Stimulated activated memory B cell treated with anti-CD40 and anti-IgM and Interleukin-4, amounts not matched to agents 10 μg/mL and 1 μg/mL and 100 μg/mL, for 72 hours (primary cell): ENCODE measurements at regions not wholly inside any gene's neighbourhood (a gene's known extent, or its start where the extent isn't known, plus 50 kb on each side); places are given as distances from the start of the nearest gene placed in this dataset.
"Not testable (repeated sequence)": the region's sequence is repeated elsewhere in the genome, so short reads cannot be mapped to it uniquely, and the experiment has no call there.

ENCODE experiments used
- ATAC-seq: fragments of 150-1000 bp; cut with Tn5 transposase; 2 replicates; pipeline ENCODE4 v1.10.0; 2021
- H3K27ac Mint-ChIP-seq: one replicate; pipeline ENCODE4 v1.8.0; 2022; ENCODE audit warnings: mild to moderate bottlenecking, mixed read lengths
- H3K27me3 Mint-ChIP-seq: one replicate; pipeline ENCODE4 v1.8.0; 2022; ENCODE audit warnings: mixed read lengths
- H3K36me3 Mint-ChIP-seq: one replicate; pipeline ENCODE4 v1.8.0; 2022; ENCODE audit warnings: mixed read lengths
- H3K4me1 Mint-ChIP-seq: one replicate; pipeline ENCODE4 v1.8.0; 2022; ENCODE audit warnings: mixed read lengths
- H3K4me3 Mint-ChIP-seq: one replicate; pipeline ENCODE4 v1.8.0; 2022; ENCODE audit warnings: mild to moderate bottlenecking, moderate library complexity, mixed read lengths
- H3K9me3 Mint-ChIP-seq: one replicate; pipeline ENCODE4 v1.8.0; 2022; ENCODE audit warnings: mixed read lengths

- no peak for ATAC-seq
- no peak overlapping the region for H3K27ac Mint-ChIP-seq
- peaks cover 10% of the 10 kb centered on the region for H3K9me3 Mint-ChIP-seq
- peaks cover 68% of the 10 kb centered on the region for H3K27me3 Mint-ChIP-seq
- H3K4me1 Mint-ChIP-seq, result no peaks in the 10 kb centered on the region
- H3K36me3 Mint-ChIP-seq, result peaks cover 6% of the 10 kb centered on the region
- no peak overlapping the region for H3K4me3 Mint-ChIP-seq
Measured at GRCh38 chr22:49703505-49703904, 124.2 kb downstream of the BRD1 start.

GRCh38 chr22:49702068-49702397, 125.6 kb downstream of the BRD1 start:
- H3K36me3 Mint-ChIP-seq, result peaks cover 6% of the 10 kb centered on the region
- H3K9me3 Mint-ChIP-seq, result peaks cover 19% of the 10 kb centered on the region
- H3K4me1 Mint-ChIP-seq, result no peaks in the 10 kb centered on the region
- no peak for ATAC-seq
- H3K27ac Mint-ChIP-seq, result no peak overlapping the region
- H3K4me3 Mint-ChIP-seq, result no peak overlapping the region
- peaks cover 53% of the 10 kb centered on the region for H3K27me3 Mint-ChIP-seq

GRCh38 chr22:49701380-49702067, 126.1 kb downstream of the BRD1 start:
- Mint-ChIP-seq H3K4me1 (no peaks in the 10 kb centered on the region), H3K36me3 (peaks cover 6% of the 10 kb centered on the region), H3K27ac (no peak overlapping the region), H3K27me3 (peaks cover 50% of the 10 kb centered on the region), H3K4me3 (no peak overlapping the region), H3K9me3 (peaks cover 20% of the 10 kb centered on the region)
- ATAC-seq, result no peak

GRCh38 chr22:49699928-49700498, 127.7 kb downstream of the BRD1 start:
- ATAC-seq, result no peak
- peaks cover 23% of the 10 kb centered on the region for H3K9me3 Mint-ChIP-seq
- no peak overlapping the region for H3K4me3 Mint-ChIP-seq

GRCh38 chr22:49699476-49699875, 128.2 kb downstream of the BRD1 start:
- ATAC-seq, result peak; percentile 53
- Mint-ChIP-seq H3K27me3 (peaks cover 38% of the 10 kb centered on the region), H3K27ac (no peak overlapping the region), H3K4me1 (no peaks in the 10 kb centered on the region), H3K36me3 (peaks cover 6% of the 10 kb centered on the region), H3K9me3 (peaks cover 23% of the 10 kb centered on the region), H3K4me3 (no peak overlapping the region)

More at GRCh38 chr22:49699928-49700498, 127.7 kb downstream of the BRD1 start:
- Mint-ChIP-seq H3K27me3 (peaks cover 38% of the 10 kb centered on the region), H3K36me3 (peaks cover 6% of the 10 kb centered on the region), H3K4me1 (no peaks in the 10 kb centered on the region), H3K27ac (no peak overlapping the region)

- H3K4me3 Mint-ChIP-seq, ATAC-seq: not testable (repeated sequence)
Measured at GRCh38 chr22:49698616-49699015, 129.1 kb downstream of the BRD1 start.

GRCh38 chr22:49697047-49697446, 130.6 kb downstream of the BRD1 start:
- H3K27me3 Mint-ChIP-seq, result peaks cover 41% of the 10 kb centered on the region
- H3K4me3 Mint-ChIP-seq, result no peak overlapping the region
- no peaks in the 10 kb centered on the region for H3K4me1 Mint-ChIP-seq
- peaks cover 23% of the 10 kb centered on the region for H3K9me3 Mint-ChIP-seq
- no peak overlapping the region for H3K27ac Mint-ChIP-seq
- no peak for ATAC-seq
- peaks cover 6% of the 10 kb centered on the region for H3K36me3 Mint-ChIP-seq

More at GRCh38 chr22:49698616-49699015, 129.1 kb downstream of the BRD1 start:
- Mint-ChIP-seq H3K9me3 (peaks cover 23% of the 10 kb centered on the region), H3K27me3 (peaks cover 38% of the 10 kb centered on the region)
- not testable (repeated sequence) for H3K4me1 Mint-ChIP-seq, H3K27ac Mint-ChIP-seq, H3K36me3 Mint-ChIP-seq

GRCh38 chr22:49694462-49695260, 133.0 kb downstream of the BRD1 start:
- no peak overlapping the region for H3K4me3 Mint-ChIP-seq
- H3K9me3 Mint-ChIP-seq, result peaks cover 17% of the 10 kb centered on the region
- H3K36me3 Mint-ChIP-seq, result no peaks in the 10 kb centered on the region
- H3K27me3 Mint-ChIP-seq, result peaks cover 53% of the 10 kb centered on the region
- ATAC-seq, result no peak
- H3K4me1 Mint-ChIP-seq, result no peaks in the 10 kb centered on the region
- H3K27ac Mint-ChIP-seq, result no peak overlapping the region

GRCh38 chr22:49693848-49694247, 133.8 kb downstream of the BRD1 start:
- H3K4me3 Mint-ChIP-seq, result no peak overlapping the region
- H3K9me3 Mint-ChIP-seq, result peaks cover 17% of the 10 kb centered on the region
- H3K4me1 Mint-ChIP-seq, result no peaks in the 10 kb centered on the region
- H3K27me3 Mint-ChIP-seq, result peaks cover 61% of the 10 kb centered on the region
- H3K36me3 Mint-ChIP-seq, result no peaks in the 10 kb centered on the region
- no peak overlapping the region for H3K27ac Mint-ChIP-seq
- no peak for ATAC-seq

GRCh38 chr22:49693416-49693815, 134.3 kb downstream of the BRD1 start:
- no peak overlapping the region for H3K27ac Mint-ChIP-seq
- H3K27me3 Mint-ChIP-seq, result peaks cover 65% of the 10 kb centered on the region
- no peaks in the 10 kb centered on the region for H3K4me1 Mint-ChIP-seq
- H3K9me3 Mint-ChIP-seq, result peaks cover 17% of the 10 kb centered on the region
- no peaks in the 10 kb centered on the region for H3K36me3 Mint-ChIP-seq
- H3K4me3 Mint-ChIP-seq, result no peak overlapping the region
- peak; percentile 41 for ATAC-seq

GRCh38 chr22:49692499-49693225, 135.0 kb downstream of the BRD1 start:
- no peak overlapping the region for H3K27ac Mint-ChIP-seq
- H3K27me3 Mint-ChIP-seq, result peaks cover 73% of the 10 kb centered on the region
- ATAC-seq, result no peak
- no peaks in the 10 kb centered on the region for H3K4me1 Mint-ChIP-seq
- H3K9me3 Mint-ChIP-seq, result peaks cover 13% of the 10 kb centered on the region
- H3K4me3 Mint-ChIP-seq, result no peak overlapping the region
- H3K36me3 Mint-ChIP-seq, result no peaks in the 10 kb centered on the region

GRCh38 chr22:49691256-49691655, 136.4 kb downstream of the BRD1 start:
- Mint-ChIP-seq H3K27ac (no peak overlapping the region), H3K4me1 (no peaks in the 10 kb centered on the region), H3K27me3 (peaks cover 87% of the 10 kb centered on the region), H3K9me3 (peaks cover 4% of the 10 kb centered on the region), H3K4me3 (no peak overlapping the region), H3K36me3 (no peaks in the 10 kb centered on the region)
- ATAC-seq, result no peak

- H3K9me3 Mint-ChIP-seq, result peaks cover 3% of the 10 kb centered on the region
- H3K27me3 Mint-ChIP-seq, result peaks cover 95% of the 10 kb centered on the region
- no peak for ATAC-seq
- H3K36me3 Mint-ChIP-seq, result no peaks in the 10 kb centered on the region
- no peak overlapping the region for H3K27ac Mint-ChIP-seq
- H3K4me1 Mint-ChIP-seq, result no peaks in the 10 kb centered on the region
- no peak overlapping the region for H3K4me3 Mint-ChIP-seq
Measured at GRCh38 chr22:49690454-49690853, 137.2 kb downstream of the BRD1 start.

- no peaks in the 10 kb centered on the region for H3K36me3 Mint-ChIP-seq
- peaks cover 3% of the 10 kb centered on the region for H3K9me3 Mint-ChIP-seq
- peaks cover 96% of the 10 kb centered on the region for H3K27me3 Mint-ChIP-seq
- H3K4me1 Mint-ChIP-seq, result no peaks in the 10 kb centered on the region
- no peak for ATAC-seq
- no peak overlapping the region for H3K4me3 Mint-ChIP-seq
- no peak overlapping the region for H3K27ac Mint-ChIP-seq
Measured at GRCh38 chr22:49689858-49690257, 137.8 kb downstream of the BRD1 start.

- Mint-ChIP-seq H3K27me3 (peaks cover 96% of the 10 kb centered on the region), H3K4me1 (no peaks in the 10 kb centered on the region), H3K9me3 (peaks cover 3% of the 10 kb centered on the region), H3K4me3 (no peak overlapping the region), H3K36me3 (no peaks in the 10 kb centered on the region), H3K27ac (no peak overlapping the region)
- ATAC-seq, result no peak
Measured at GRCh38 chr22:49689255-49689770, 138.4 kb downstream of the BRD1 start.
